Adrenal gland (tissue), 5 donors: ENCODE measurements at regions not wholly inside any gene's neighbourhood (a gene's known extent, or its start where the extent isn't known, plus 50 kb on each side); places are given as distances from the start of the nearest gene placed in this dataset.

Experiments used
- CTCF ChIP-seq, 6 experiments: fragments of 450-650 bp in 4 of 6; fragments of 200-600 bp in 2 of 6; sonication (generic) in 1 of 6; IDR thresholded peaks; 1 replicate in 5 of 6; 2 replicates in 1 of 6; pipeline versions ENCODE4 v1.5.1 to v1.8.0; 2016 to 2021; ENCODE audit warnings: antibody characterized with exemption in 6 of 6, mild to moderate bottlenecking in 2 of 6, moderate library complexity in 1 of 6
- POLR2A ChIP-seq, 2 donors: fragments of 450-650 bp; IDR thresholded peaks; one replicate each; pipeline ENCODE4 v1.6.1; 2017; ENCODE audit warnings: antibody characterized with exemption in 2 of 2, mild to moderate bottlenecking in 2 of 2, moderate library complexity in 1 of 2
- donor health status: DM: no; HTN: no; CAD: no.

GRCh38 chr11:39683951-39684554, 1775.4 kb downstream of the LRRC4C start:
- TF ChIP-seq CTCF (IDR thresholded peaks at IDR 0.05): no peak
- TF ChIP-seq POLR2A (IDR thresholded peaks at IDR 0.05): no peak
